Brain microvascular endothelial cell (primary cell): ENCODE measurements at regions not wholly inside any gene's neighbourhood (a gene's known extent, or its start where the extent isn't known, plus 50 kb on each side); places are given as distances from the start of the nearest gene placed in this dataset.
"Not testable (repeated sequence)": the region's sequence is repeated elsewhere in the genome, so short reads cannot be mapped to it uniquely, and the experiment has no call there.

Experiments used
- DNase-seq: peaks from one replicate; pipeline ENCODE4 v3.0.0-alpha.2; 2020
- H3K27ac ChIP-seq: fragments of 250-450 bp; sonication (Bioruptor Pico); 2 replicates; pipeline ENCODE4 v1.5.1; 2020; ENCODE audit warnings: mild to moderate bottlenecking, moderate library complexity
- H3K27me3 ChIP-seq: fragments of 250-450 bp; sonication (Bioruptor Pico); replicated peaks from 2 replicates; pipeline ENCODE4 v1.5.1; 2020; ENCODE audit warnings: mild to moderate bottlenecking
- H3K36me3 ChIP-seq: fragments of 250-450 bp; sonication (Bioruptor Pico); replicated peaks from 2 replicates; pipeline ENCODE4 v1.5.1; 2020; ENCODE audit warnings: mild to moderate bottlenecking
- H3K4me3 ChIP-seq: 2 replicates; pipeline ENCODE4 v1.5.1; 2011; ENCODE audit warnings: low read depth, mild to moderate bottlenecking, control low read depth, low read length, moderate library complexity
- CTCF ChIP-seq: IDR thresholded peaks from 2 replicates; pipeline ENCODE4 v1.5.1; 2011; ENCODE audit warnings: low read depth, mild to moderate bottlenecking, moderate library complexity, low read length, control low read depth, inconsistent platforms; ENCODE audit errors: missing control alignments
- in situ Hi-C: cut with HindIII; loops from 2 replicates; pipeline ENCODE4 v1.10.0; 2017; ENCODE audit warnings: low sequenced_read_pairs, low pct_ligation_motif_present

- H3K27me3 ChIP-seq: no peaks in the 10 kb centered on the region
- no peaks in the 10 kb centered on the region for H3K36me3 ChIP-seq
- no peak overlapping the region for H3K27ac ChIP-seq
- no peak for DNase-seq
- H3K4me3 ChIP-seq: no peak overlapping the region
- in situ Hi-C loops: no loop called here
- TF ChIP-seq CTCF: no peak
Observed at GRCh38 chr4:170389411-170389810, 299.7 kb upstream of the AADAT start.

- no peak for TF ChIP-seq CTCF
- H3K36me3 ChIP-seq: no peaks in the 10 kb centered on the region
- no peak overlapping the region for H3K4me3 ChIP-seq
- H3K27ac ChIP-seq: no peak overlapping the region
- peak; percentile 17 for DNase-seq
- H3K27me3 ChIP-seq: no peaks in the 10 kb centered on the region
- in situ Hi-C loops: no loop called here
Observed at GRCh38 chr4:170388255-170388654, 298.5 kb upstream of the AADAT start.

- no peak overlapping the region for H3K4me3 ChIP-seq
- no peak overlapping the region for H3K27ac ChIP-seq
- no peaks in the 10 kb centered on the region for H3K27me3 ChIP-seq
- TF ChIP-seq CTCF: no peak
- DNase-seq: peak; percentile 20
- H3K36me3 ChIP-seq: no peaks in the 10 kb centered on the region
- in situ Hi-C loops: no loop called here
Observed at GRCh38 chr4:170386971-170387370, 297.2 kb upstream of the AADAT start.

- no peaks in the 10 kb centered on the region for H3K36me3 ChIP-seq
- H3K27me3 ChIP-seq: no peaks in the 10 kb centered on the region
- no peak for TF ChIP-seq CTCF
- H3K4me3 ChIP-seq: no peak overlapping the region
- in situ Hi-C loops: no loop called here
- DNase-seq: no peak
- no peak overlapping the region for H3K27ac ChIP-seq
Observed at GRCh38 chr4:170386511-170386910, 296.8 kb upstream of the AADAT start.

GRCh38 chr4:170374770-170375169 is 285.0 kb upstream of the AADAT start:
- TF ChIP-seq CTCF: peak; percentile 57
- DNase-seq: peak; percentile 12
- no peak overlapping the region for H3K27ac ChIP-seq
- H3K4me3 ChIP-seq: no peak overlapping the region
- no peaks in the 10 kb centered on the region for H3K27me3 ChIP-seq
- in situ Hi-C loops: no loop called here
- no peaks in the 10 kb centered on the region for H3K36me3 ChIP-seq

GRCh38 chr4:170348945-170349344 is 259.2 kb upstream of the AADAT start:
- Histone ChIP-seq H3K36me3 (no peaks in the 10 kb centered on the region), H3K27ac (no peak overlapping the region), H3K4me3 (no peak overlapping the region), H3K27me3 (no peaks in the 10 kb centered on the region)
- in situ Hi-C loops: no loop called here
- DNase-seq: no peak
- TF ChIP-seq CTCF: no peak

GRCh38 chr4:170347191-170347590 is 257.4 kb upstream of the AADAT start:
- H3K4me3 ChIP-seq: not testable (repeated sequence)

More at GRCh38 chr4:170347191-170347590, 257.4 kb upstream of the AADAT start:
- H3K36me3 ChIP-seq, H3K27ac ChIP-seq, in situ Hi-C loops, H3K27me3 ChIP-seq, DNase-seq: not testable (repeated sequence)
